ENCODE measurements at regions not wholly inside any gene's neighbourhood (a gene's known extent, or its start where the extent isn't known, plus 50 kb on each side); places are given as distances from the start of the nearest gene placed in this dataset.

GRCh38 chr5:136516637-136517036 is 151.3 kb upstream of the TRPC7 start:
- no peaks in the 10 kb centered on the region for H3K9me3 ChIP-seq (ENCODE audit: control insufficient read depth, insufficient read depth, low read length)
- no peak overlapping the region for H3K27ac ChIP-seq (ENCODE audit: low read length)
- H3K36me3 ChIP-seq (ENCODE audit: control insufficient read depth, insufficient read depth, low read length) = no peaks in the 10 kb centered on the region
- no CpG with 5 or more reads among the region's 3 CpGs for WGBS (ENCODE audit: insufficient coverage, insufficient read length)
- no peak overlapping the region for H3K4me3 ChIP-seq (ENCODE audit: low read length)
- no peak for DNase-seq (ENCODE audit: low read depth, low spot score)
- H3K4me1 ChIP-seq (ENCODE audit: control insufficient read depth, insufficient read depth, low read length) = 0 out of 2 replicates have a peak, but pooled peaks cover 2% of the 10 kb centered on the region
- H3K27me3 ChIP-seq (ENCODE audit: control insufficient read depth, insufficient read depth, low read length) = no peaks in the 10 kb centered on the region; the same call in 1 of the 2 replicates

- no peak overlapping the region for H3K27ac ChIP-seq (ENCODE audit: low read length)
- no peaks in the 10 kb centered on the region for H3K36me3 ChIP-seq (ENCODE audit: control insufficient read depth, insufficient read depth, low read length)
- H3K4me3 ChIP-seq (ENCODE audit: low read length) = no peak overlapping the region
- no peaks in the 10 kb centered on the region for H3K9me3 ChIP-seq (ENCODE audit: control insufficient read depth, insufficient read depth, low read length)
- H3K4me1 ChIP-seq (ENCODE audit: control insufficient read depth, insufficient read depth, low read length) = no peaks in the 10 kb centered on the region
- no peak for DNase-seq (ENCODE audit: low read depth, low spot score)
- no CpG with 5 or more reads among the region's 3 CpGs for WGBS (ENCODE audit: insufficient coverage, insufficient read length)
- H3K27me3 ChIP-seq (ENCODE audit: control insufficient read depth, insufficient read depth, low read length) = no peaks in the 10 kb centered on the region
Observed at GRCh38 chr5:136513430-136513829, 148.1 kb upstream of the TRPC7 start.

- Histone ChIP-seq H3K4me1 (ENCODE audit: control insufficient read depth, insufficient read depth, low read length) (no peaks in the 10 kb centered on the region), H3K27me3 (ENCODE audit: control insufficient read depth, insufficient read depth, low read length) (no peaks in the 10 kb centered on the region), H3K27ac (ENCODE audit: low read length) (no peak overlapping the region), H3K9me3 (ENCODE audit: control insufficient read depth, insufficient read depth, low read length) (no peaks in the 10 kb centered on the region), H3K4me3 (ENCODE audit: low read length) (no peak overlapping the region), H3K36me3 (ENCODE audit: control insufficient read depth, insufficient read depth, low read length) (no peaks in the 10 kb centered on the region)
- WGBS (ENCODE audit: insufficient coverage, insufficient read length) = no CpG with 5 or more reads among the region's 3 CpGs
- DNase-seq (ENCODE audit: low read depth, low spot score) = no peak
Observed at GRCh38 chr5:136511046-136511445, 145.7 kb upstream of the TRPC7 start.

GRCh38 chr5:136510481-136510880 is 145.1 kb upstream of the TRPC7 start:
- H3K9me3 ChIP-seq (ENCODE audit: control insufficient read depth, insufficient read depth, low read length) = no peaks in the 10 kb centered on the region
- H3K36me3 ChIP-seq (ENCODE audit: control insufficient read depth, insufficient read depth, low read length) = no peaks in the 10 kb centered on the region

GRCh38 chr5:136506131-136506530 is 140.8 kb upstream of the TRPC7 start:
- DNase-seq (ENCODE audit: low read depth, low spot score) = no peak
- Histone ChIP-seq H3K27ac (ENCODE audit: low read length) (no peak overlapping the region), H3K4me3 (ENCODE audit: low read length) (no peak overlapping the region), H3K9me3 (ENCODE audit: control insufficient read depth, insufficient read depth, low read length) (no peaks in the 10 kb centered on the region), H3K4me1 (ENCODE audit: control insufficient read depth, insufficient read depth, low read length) (no peaks in the 10 kb centered on the region), H3K36me3 (ENCODE audit: control insufficient read depth, insufficient read depth, low read length) (no peaks in the 10 kb centered on the region), H3K27me3 (ENCODE audit: control insufficient read depth, insufficient read depth, low read length) (no peaks in the 10 kb centered on the region)
- no CpG with 5 or more reads among the region's 1 CpG for WGBS (ENCODE audit: insufficient coverage, insufficient read length)

More at GRCh38 chr5:136510481-136510880, 145.1 kb upstream of the TRPC7 start:
- no peaks in the 10 kb centered on the region for H3K27me3 ChIP-seq (ENCODE audit: control insufficient read depth, insufficient read depth, low read length)
- no peak overlapping the region for H3K4me3 ChIP-seq (ENCODE audit: low read length)
- H3K4me1 ChIP-seq (ENCODE audit: control insufficient read depth, insufficient read depth, low read length) = no peaks in the 10 kb centered on the region
- no peak for DNase-seq (ENCODE audit: low read depth, low spot score)
- no peak overlapping the region for H3K27ac ChIP-seq (ENCODE audit: low read length)

GRCh38 chr5:136501133-136501532 is 135.8 kb upstream of the TRPC7 start:
- Histone ChIP-seq H3K9me3 (ENCODE audit: control insufficient read depth, insufficient read depth, low read length) (no peaks in the 10 kb centered on the region), H3K36me3 (ENCODE audit: control insufficient read depth, insufficient read depth, low read length) (no peaks in the 10 kb centered on the region), H3K27ac (ENCODE audit: low read length) (no peak overlapping the region), H3K27me3 (ENCODE audit: control insufficient read depth, insufficient read depth, low read length) (no peaks in the 10 kb centered on the region), H3K4me1 (ENCODE audit: control insufficient read depth, insufficient read depth, low read length) (no peaks in the 10 kb centered on the region), H3K4me3 (ENCODE audit: low read length) (no peak overlapping the region)
- no CpG with 5 or more reads among the region's 1 CpG for WGBS (ENCODE audit: insufficient coverage, insufficient read length)
- DNase-seq (ENCODE audit: low read depth, low spot score) = no peak

- Histone ChIP-seq H3K9me3 (ENCODE audit: control insufficient read depth, insufficient read depth, low read length) (no peaks in the 10 kb centered on the region), H3K27me3 (ENCODE audit: control insufficient read depth, insufficient read depth, low read length) (no peaks in the 10 kb centered on the region), H3K4me3 (ENCODE audit: low read length) (no peak overlapping the region), H3K36me3 (ENCODE audit: control insufficient read depth, insufficient read depth, low read length) (no peaks in the 10 kb centered on the region), H3K4me1 (ENCODE audit: control insufficient read depth, insufficient read depth, low read length) (no peaks in the 10 kb centered on the region), H3K27ac (ENCODE audit: low read length) (no peak overlapping the region)
- no peak for DNase-seq (ENCODE audit: low read depth, low spot score)
Observed at GRCh38 chr5:136492587-136492986, 127.2 kb upstream of the TRPC7 start.

- Histone ChIP-seq H3K9me3 (ENCODE audit: control insufficient read depth, insufficient read depth, low read length) (no peaks in the 10 kb centered on the region), H3K27ac (ENCODE audit: low read length) (no peak overlapping the region), H3K4me1 (ENCODE audit: control insufficient read depth, insufficient read depth, low read length) (no peaks in the 10 kb centered on the region), H3K27me3 (ENCODE audit: control insufficient read depth, insufficient read depth, low read length) (no peaks in the 10 kb centered on the region), H3K36me3 (ENCODE audit: control insufficient read depth, insufficient read depth, low read length) (no peaks in the 10 kb centered on the region), H3K4me3 (ENCODE audit: low read length) (no peak overlapping the region)
- DNase-seq (ENCODE audit: low read depth, low spot score) = no peak
- WGBS (ENCODE audit: insufficient coverage, insufficient read length) = no CpG with 5 or more reads among the region's 3 CpGs
Observed at GRCh38 chr5:136491806-136492205, 126.5 kb upstream of the TRPC7 start.

- no peaks in the 10 kb centered on the region for H3K9me3 ChIP-seq (ENCODE audit: control insufficient read depth, insufficient read depth, low read length)
- no peaks in the 10 kb centered on the region for H3K4me1 ChIP-seq (ENCODE audit: control insufficient read depth, insufficient read depth, low read length)
- no peaks in the 10 kb centered on the region for H3K27me3 ChIP-seq (ENCODE audit: control insufficient read depth, insufficient read depth, low read length)
- no peak for DNase-seq (ENCODE audit: low read depth, low spot score)
- WGBS (ENCODE audit: insufficient coverage, insufficient read length) = no CpG with 5 or more reads among the region's 3 CpGs
- H3K36me3 ChIP-seq (ENCODE audit: control insufficient read depth, insufficient read depth, low read length) = no peaks in the 10 kb centered on the region
- no peak overlapping the region for H3K27ac ChIP-seq (ENCODE audit: low read length)
- no peak overlapping the region for H3K4me3 ChIP-seq (ENCODE audit: low read length)
Observed at GRCh38 chr5:136484808-136485325, 119.5 kb upstream of the TRPC7 start.

- Histone ChIP-seq H3K27me3 (ENCODE audit: control insufficient read depth, insufficient read depth, low read length) (no peaks in the 10 kb centered on the region), H3K4me3 (ENCODE audit: low read length) (no peak overlapping the region), H3K36me3 (ENCODE audit: control insufficient read depth, insufficient read depth, low read length) (no peaks in the 10 kb centered on the region), H3K27ac (ENCODE audit: low read length) (no peak overlapping the region), H3K4me1 (ENCODE audit: control insufficient read depth, insufficient read depth, low read length) (no peaks in the 10 kb centered on the region), H3K9me3 (ENCODE audit: control insufficient read depth, insufficient read depth, low read length) (no peaks in the 10 kb centered on the region)
- no peak for DNase-seq (ENCODE audit: low read depth, low spot score)
- no CpG with 5 or more reads among the region's 2 CpGs for WGBS (ENCODE audit: insufficient coverage, insufficient read length)
Observed at GRCh38 chr5:136482206-136482605, 116.9 kb upstream of the TRPC7 start.

- no CpG with 5 or more reads among the region's 3 CpGs for WGBS (ENCODE audit: insufficient coverage, insufficient read length)
- no peak overlapping the region for H3K27ac ChIP-seq (ENCODE audit: low read length)
- no peaks in the 10 kb centered on the region for H3K9me3 ChIP-seq (ENCODE audit: control insufficient read depth, insufficient read depth, low read length)
Observed at GRCh38 chr5:136474466-136474865, 109.1 kb upstream of the TRPC7 start.

More at GRCh38 chr5:136474466-136474865, 109.1 kb upstream of the TRPC7 start:
- DNase-seq (ENCODE audit: low read depth, low spot score) = no peak
- Histone ChIP-seq H3K4me3 (ENCODE audit: low read length) (no peak overlapping the region), H3K4me1 (ENCODE audit: control insufficient read depth, insufficient read depth, low read length) (no peaks in the 10 kb centered on the region), H3K36me3 (ENCODE audit: control insufficient read depth, insufficient read depth, low read length) (no peaks in the 10 kb centered on the region), H3K27me3 (ENCODE audit: control insufficient read depth, insufficient read depth, low read length) (no peaks in the 10 kb centered on the region)

Data from iPS DF 6.9 (cell line).